Stimulated activated CD8-positive, alpha-beta memory T cell treated with anti-CD3 and anti-CD28 coated beads, Interleukin-12 subunit alpha, Interleukin-12 subunit beta, amount 100 ng/mL, for 24 hours (primary cell): ENCODE measurements at regions not wholly inside any gene's neighbourhood (a gene's known extent, or its start where the extent isn't known, plus 50 kb on each side); places are given as distances from the start of the nearest gene placed in this dataset.

Experiments
- DNase-seq: peaks from one replicate; pipeline ENCODE4 v3.0.0-alpha.2; 2020; ENCODE audit errors: extremely low read depth

DNA sequence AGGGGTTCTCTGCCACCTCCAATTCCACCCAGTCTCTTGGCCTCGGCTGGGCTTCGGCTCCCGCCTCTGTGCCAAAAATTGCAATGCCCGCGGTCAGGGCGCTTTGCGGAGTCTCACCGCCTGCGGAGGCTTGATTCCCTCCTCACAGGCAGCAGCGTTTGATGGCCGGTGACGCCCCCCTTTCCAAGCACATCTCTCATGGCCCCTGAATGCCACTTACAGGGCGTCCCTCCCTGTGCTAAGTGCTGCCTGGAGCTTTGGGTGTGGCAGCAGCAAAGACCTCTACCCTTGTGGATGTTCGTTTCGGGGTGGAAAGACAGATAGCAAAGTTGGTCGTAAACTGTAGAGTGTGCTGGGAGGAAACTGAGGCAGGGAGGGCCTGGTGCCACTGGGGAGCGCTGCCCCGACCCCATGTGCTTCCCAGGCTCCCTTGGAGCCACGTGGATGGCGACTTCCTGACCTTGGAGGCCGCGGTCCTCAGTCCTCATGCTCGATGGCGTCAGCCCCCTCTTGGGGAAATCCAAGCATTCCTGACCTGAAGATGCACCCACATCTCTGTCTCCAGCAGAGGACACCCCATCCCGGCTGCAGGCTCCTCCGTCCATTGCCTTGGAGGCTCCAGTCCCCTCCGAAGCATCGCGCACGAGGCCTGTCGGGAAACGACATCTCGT is 249.2 kb upstream of the IRX4 start:
- no peak for DNase-seq

DNA sequence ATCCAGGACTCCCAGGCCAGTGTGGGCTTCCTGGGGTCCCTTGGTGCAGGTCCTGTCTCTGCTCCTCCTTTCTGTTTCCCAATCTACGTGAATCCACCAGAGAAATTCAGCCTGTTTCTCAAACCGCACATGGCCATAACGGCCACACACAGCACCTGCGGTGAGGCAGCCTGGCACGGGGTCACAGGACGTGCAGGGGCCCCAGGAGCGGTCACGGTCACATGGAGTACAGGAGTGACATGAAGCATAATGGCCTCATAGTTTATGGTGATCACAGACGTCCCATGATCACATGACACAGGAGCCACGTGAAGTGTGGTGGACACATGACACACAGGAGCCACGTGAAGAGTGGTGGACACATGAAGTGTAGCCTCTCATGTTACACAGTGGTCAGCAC is 248.5 kb upstream of the IRX4 start:
- no peak for DNase-seq

DNA sequence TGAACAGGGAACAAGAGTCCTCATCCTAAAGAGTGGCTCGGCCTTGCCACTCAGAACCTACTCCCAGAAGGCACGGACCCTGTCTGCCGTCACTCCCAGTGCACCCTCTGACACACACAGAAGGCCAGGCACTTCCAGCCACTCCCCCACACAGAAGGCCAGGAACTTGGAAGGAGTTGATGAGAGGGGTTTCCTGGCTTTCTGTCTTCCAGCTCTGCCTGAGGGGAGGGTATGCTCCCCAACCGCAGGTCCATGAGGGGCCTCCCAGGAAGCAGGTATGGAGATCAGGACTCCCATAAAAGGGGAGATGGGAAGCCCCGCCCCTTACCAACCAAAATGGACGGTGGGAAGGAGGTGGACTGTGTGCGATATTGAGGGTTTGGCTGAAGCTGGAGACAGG is 247.6 kb upstream of the IRX4 start:
- DNase-seq = no peak

DNA sequence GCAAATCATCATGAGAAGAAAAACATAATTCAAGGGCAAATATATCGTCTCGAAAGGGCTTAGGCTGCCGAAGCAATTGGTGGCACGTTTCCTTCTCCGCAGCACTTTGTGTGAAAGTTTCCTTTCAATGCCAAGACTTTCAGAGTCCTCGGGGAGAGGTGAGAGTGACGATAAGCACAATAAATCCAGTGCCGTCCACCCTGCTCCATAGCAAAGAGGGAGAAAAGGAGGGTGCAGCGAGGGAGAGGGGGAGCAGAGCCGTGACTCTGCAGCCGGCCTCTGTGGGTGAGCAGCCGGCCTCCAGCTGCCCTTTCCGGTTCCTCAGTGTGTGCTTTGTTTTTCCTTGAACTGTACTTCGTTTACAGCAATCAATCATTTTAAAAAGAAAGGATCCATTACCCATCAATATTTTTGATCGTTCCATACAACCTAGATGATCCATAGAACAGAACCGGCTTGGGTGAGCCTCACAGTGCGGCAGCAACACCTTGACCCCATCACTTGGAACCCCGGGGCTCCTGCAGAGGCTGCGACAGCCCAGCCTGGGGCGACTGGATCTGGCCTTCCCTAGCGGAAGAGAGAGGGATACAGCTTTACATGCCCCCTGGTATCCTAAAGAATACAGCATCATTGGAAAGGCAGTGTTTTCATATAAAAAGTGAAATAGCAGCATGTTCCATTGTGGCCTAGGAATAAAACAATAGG is 247.0 kb upstream of the IRX4 start:
- no peak for DNase-seq

DNA sequence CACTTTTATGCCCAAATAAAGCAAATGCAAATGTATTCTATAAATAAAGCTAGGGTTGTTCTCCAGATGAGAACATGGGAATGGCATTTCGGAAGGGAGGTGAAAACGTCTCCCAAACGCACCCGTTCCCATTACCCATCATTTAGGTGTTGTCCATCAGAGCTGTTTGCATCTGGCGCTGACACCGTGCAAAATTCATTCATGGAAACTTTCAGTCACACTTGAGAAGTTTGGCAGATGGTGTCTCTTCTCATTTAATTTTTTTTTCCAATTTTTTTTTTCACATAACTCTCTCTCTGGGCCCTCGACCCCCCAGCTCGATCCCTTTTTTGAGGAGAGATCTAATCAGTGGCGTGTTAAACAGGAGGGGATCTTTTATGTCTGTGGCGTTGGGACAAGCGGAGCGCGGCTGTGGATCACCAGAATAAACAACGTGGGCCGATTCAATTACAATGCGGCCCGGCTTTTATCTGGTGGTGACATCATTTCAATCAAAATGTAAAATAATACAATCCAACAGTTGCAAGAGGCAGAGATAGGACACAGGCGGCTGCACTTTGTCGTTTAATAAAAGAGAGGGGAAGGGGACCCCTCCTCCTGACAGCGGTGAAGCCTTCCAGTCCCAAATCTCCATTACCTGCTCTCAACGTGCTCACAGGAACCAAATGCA is 246.1 kb upstream of the IRX4 start:
- no peak for DNase-seq

DNA sequence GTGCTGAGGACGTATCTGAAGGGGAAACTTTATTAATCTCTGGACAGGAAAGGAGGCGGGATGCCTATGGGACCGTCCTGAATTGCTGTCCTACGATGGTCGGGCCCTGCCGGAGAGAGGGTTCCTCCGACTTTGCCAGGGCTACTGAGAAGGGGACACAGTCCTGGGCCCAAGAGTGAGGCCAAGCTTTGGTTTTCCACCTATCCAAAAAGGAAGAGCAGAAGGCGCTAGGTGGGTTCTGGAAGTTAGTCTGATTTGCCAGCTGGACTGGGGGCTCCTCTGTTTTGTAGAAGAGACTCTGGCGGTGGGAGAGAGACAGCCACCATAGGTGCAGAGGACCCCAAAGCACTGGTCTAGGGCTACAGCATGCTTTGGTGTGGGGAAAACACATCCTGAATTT is 243.8 kb upstream of the IRX4 start:
- DNase-seq = no peak

DNA sequence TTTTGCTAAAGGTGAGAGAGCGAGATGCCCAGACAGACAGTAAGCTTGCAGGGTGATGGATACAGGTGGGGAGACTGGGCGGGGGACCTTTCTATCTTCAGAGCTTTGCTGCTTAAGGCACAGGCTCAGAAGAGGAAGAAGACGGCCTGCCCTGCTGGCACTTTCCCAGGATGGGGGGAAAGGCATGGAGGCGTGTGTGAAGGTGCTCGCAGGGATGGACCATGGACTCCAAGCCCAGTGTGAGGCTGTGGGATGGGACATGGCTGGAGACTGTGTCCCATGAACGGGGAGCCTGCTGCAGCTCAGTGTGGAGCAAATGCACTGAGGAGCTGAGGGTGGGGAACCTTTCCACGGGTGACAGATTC is 243.2 kb upstream of the IRX4 start:
- DNase-seq = no peak

DNA sequence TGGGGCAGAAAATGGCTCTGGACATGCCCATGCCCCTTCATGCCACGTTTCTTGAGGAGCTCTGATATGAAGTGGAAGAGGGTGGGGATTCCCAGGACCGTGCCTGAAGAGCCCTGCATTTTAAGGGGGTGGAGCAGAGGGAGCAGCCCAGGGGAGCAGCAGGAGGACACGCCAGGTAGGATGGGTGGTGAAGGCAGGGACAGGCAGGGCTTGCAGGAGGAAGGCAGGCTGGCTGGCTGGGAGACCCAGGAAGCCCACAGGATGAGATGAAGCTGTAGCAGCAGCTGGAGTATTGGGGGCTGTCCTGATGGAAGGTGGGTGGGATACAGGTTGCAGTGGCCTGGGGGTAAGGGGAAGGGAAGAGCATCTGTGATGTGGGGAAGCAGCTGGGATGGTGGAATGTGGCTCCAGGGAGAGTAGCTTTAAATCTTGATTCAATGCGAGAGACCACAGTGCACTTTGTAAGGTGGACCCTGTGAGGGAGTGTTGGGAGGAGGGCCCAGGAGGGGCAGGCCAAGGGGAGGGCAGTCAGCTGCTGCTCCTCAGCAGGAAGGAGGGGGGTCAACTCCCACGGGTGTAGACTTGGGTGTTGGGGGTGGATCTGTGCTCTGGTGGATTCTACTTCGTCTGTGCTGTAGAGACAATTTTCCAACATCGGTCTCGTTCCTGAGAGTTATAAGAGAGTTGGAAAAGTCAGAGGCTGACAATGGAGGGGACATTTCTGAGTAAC is 242.6 kb upstream of the IRX4 start:
- DNase-seq = no peak

DNA sequence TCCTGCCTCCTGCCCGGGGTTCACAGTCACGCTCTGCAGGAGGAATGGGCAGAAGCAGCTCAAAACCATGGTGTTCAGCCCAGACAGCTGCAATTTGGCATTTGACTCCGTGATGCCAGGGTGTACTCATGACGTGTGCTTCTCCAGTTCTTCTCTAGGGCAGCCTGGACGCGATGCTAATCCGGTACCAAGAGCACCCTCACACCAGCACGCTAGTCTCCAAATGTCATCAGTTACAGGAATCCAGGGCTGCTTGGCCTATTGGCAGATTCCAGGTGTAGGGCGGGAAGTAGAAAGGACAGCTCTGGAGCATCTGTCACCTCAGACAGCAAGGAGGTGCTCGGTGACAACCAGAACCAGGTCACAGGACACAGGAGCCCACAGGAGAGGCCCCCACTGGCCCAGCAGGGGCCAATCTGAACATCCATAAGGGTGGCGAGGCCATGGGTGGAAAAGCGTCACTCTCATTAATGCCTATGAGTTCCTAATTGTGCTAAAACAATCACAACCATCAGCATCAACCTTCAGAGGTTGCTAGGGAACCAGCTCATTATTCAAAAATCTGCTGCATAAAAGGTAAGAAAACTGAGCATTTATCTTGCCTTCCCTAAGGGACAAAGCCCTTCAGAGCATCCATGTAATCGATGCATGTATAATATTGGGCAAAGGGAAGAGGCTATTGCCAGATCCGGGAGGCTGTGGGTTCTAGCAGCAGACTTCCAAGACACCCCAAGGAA is 241.9 kb upstream of the IRX4 start:
- no peak for DNase-seq

DNA sequence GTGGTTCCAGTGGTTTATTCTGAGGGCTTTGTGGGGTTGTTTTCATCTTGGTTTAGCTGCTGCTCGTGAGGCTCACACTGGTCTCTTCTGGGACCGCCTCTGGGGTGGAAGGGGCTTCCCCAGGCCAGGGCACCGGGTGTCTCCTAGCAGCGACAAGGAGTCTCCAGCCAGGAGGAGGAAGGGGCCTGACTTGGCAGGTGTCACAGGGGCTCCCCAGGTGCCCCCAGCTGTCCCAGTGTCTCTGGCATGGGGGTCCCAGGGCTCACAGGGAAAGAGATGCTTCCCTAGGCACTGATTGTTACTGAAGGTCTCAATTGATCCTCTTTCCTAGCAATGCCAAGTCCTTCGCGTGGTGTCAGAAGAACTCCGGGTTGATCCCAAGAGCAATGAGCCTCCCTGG is 241.1 kb upstream of the IRX4 start:
- DNase-seq = no peak

DNA sequence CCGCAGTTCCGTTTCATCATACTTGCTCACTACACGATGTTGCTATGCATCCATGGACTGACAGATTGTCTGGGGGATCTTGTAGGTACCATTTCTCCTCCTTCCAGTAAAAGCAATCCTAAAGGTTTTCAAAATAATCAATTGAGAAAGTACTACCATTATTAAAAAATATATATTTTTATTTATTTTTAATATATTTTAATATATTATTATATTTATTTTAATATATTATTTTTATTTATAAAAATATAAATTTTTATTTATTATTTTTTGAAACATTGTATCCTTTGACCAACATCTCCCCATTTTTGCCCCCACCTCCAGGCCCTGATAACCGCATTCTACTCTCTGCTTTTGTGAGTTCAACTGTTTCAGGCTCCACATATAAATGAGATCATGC is 237.6 kb upstream of the IRX4 start:
- no peak for DNase-seq

DNA sequence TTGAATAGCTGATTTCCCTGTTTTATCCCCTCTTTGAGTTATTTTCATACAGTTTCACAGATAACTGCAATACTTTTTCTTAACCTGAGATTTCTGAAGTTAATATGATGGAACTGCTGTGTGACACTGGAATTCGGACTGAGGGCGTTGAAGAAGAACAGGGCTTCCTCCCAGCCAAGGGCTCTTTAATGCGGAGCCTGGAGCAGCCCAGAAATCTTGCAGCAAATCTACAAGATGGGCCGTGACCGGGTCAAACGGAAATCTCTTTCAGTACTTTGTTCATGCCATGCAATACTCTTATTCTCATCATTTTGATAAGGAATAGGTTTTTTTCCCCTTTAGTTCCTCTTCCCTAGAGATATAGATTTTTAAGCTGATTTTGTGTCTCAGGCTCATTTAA is 236.8 kb upstream of the IRX4 start:
- DNase-seq = no peak

DNA sequence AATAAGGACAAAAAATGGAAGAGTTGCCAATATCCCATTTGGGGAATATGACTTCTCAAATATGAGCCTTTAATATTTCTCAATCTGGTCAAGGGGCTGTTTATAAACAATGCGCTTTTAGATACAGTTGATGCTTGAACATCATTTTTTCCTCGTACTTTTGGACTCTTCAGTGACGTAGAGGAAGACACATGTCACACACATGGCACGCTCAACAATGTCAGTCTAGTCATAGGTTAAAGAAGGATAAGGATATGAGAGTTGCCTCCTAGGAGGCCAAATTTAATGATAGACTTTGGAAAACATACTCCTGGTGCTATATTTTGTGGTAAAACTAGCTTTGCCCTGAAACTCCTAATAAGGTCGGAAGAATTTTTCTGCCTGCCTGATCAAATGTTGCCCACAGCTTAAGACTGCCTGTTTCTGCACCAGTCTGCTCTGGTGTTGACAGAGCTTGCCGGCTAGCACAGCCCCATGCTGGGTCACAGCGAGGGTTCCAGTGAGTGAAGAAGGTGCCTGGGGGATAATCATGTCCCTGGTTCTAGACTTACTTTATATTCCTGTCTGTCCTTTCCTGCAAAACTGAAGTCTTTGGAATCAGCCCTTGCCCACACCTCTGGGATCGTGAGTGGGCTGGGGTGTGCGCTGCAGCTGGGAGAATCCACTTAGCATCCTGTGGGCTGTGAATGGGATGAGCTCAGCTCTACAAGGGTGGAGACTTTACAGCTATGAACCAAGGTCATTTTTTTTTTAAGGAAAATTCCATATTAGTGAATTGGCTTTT is 230.8 kb upstream of the IRX4 start:
- no peak for DNase-seq

DNA sequence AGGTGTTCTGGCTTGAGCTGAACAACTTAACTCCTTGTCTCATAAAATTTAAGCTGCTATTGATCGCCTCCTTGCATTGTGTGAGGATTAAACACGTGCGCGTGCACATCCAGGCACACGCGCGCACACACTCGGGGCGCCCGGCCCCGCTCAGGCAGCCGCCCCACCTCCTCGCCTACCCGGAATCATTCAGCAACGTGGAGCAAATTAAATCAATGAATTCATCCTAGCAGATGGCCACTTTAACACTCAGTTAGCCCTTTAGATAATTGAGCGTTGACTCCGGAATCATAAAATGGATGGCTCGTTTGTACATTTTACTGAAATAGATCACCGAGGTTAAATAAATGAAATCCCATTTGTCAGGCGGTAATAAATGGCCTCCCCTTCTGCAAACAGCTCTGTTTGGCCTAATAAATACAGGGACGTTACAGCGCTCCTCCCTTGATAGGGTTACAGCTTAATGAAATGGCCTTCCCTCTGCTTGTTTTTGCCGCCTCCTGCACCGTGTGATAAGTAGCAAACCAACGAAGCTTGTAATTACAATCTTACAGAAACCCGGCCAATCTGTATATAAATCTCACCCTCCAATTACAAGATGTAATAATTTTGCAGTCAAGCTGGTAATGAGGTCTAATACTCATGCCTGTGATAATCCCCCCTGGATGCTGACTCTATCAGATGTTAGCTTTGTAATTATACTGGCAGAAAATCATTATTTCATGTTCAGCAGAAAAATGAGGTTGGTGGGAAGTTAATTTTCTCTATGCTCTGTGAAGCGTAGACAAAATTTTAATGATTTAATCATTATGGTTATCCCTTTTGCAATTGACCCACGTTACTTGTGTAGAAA is 229.7 kb upstream of the IRX4 start:
- DNase-seq = no peak

DNA sequence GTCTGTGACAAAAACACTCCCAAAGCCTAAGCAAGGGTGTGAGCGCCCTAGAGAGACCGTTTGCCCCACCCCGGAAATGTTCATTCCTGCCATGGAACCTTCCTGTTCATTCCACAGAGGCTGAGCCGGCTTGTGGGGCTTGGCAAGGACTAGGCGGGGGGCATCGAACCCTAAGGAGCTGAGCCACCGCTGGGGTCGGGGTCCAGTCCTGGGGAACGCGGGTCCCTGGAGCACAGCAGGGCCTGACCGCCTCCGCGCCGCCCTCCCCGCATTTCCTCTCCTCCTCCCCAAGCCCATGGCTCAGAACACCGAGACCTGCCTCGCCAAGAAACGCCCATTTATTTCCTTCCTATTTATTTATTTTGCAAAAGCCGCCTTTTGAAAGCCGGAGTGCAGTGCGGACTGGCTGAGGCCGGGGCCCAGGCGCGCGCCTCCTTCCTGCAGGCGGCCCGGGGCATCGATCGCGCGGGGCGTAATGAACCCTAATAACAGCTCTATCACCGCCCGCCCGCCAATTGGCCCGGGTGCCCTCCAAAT is 228.9 kb upstream of the IRX4 start:
- DNase-seq = no peak

DNA sequence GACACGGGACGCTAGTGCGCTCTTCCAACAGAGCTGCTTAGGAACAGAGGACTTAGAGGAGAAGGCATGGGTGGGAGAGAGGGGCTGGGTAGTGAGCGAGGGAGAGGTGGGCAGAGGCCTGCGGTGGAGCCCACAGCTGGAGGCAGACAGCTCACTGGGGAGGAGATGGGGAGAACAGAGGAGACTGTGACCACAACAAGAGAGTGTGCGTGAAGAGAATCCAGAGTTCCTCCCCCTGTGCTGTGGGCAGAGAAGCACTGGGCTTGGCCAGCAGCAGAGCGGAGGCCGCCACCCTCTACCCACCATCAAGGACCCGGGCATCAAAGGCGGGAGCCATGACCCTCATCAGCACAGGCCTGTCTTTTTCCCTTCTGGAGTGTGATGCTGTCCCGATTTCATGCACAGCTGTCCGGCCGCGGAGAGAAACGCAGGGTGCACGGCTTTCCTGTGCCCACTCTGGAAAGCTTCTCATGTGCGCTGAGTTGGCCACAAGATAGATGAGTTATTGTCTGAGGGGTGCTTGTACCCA is 228.3 kb upstream of the IRX4 start:
- DNase-seq = no peak

DNA sequence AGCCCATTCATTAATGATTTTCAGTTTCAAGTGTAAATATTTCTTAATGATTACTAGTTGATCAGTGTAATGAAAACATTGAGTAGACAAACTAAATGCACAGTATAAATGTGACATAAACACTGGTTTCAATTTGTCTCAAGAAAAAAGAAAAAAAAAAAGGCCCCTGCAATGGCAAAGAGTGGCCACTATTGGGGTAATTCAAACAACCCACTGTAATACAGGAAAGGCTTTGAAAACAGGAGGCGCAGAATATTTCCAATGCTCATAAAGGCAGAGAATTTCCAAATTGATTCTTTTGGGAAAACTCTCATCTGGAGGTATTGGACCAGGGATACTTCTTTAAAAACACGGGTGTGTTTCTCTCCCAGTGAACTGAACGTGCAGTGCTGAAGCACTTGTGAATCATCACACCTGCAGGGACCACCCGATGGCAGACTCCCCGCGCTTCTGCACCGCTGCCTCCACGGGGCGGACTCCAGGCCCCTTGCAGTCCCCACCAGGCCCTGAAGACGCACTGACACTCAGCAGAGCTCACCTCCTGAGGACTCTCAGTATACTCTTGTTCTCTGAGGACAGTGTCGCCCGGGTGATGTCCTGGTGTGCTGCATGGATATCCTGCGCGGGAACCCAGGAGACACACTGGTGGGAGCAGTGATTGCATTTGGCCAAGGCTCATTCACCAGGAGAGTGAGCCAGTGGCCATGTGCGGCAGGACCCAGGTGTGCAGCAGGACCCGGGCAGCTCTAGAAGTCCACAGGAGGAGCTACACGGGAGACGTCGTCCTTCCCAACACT is 227.6 kb upstream of the IRX4 start:
- DNase-seq = no peak

DNA sequence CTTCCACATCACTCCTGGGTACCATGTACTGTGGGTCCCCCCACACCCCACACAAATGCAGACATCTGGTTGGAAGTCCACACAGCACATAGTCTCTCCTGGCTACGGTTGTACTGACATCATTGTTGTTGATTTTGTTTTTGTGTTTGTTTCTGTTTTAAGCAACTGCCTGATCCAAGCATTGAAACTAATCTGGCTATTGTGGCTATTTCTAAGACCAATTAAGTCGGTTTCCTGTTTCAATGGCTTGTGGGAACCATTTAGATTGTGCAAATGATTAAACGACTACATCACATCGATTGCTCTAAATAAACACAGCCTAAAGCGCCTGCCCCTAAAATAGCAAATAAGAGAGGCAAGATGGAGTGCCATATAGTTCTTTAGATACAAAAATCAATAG is 226.8 kb upstream of the IRX4 start:
- no peak for DNase-seq

DNA sequence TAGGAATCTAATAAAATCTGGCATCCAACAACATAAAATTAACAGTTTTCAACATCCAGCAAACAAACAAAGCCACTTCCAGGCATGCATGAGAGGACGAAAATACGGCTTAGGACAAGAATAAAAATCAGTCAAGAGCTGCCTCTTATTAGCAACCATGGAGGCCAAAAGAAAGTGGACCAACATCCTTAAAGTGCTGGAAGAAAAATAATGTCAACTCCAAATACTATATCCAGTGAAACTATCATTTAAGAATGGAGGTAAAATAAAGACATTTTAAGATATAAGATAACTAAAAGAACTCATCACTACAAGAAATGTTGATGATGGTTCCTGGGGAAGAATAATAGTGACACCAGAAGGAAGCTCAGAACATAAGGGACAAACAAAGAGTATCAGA is 224.0 kb upstream of the IRX4 start:
- DNase-seq = no peak
